GM12873 (cell line): ENCODE measurements at regions not wholly inside any gene's neighbourhood (a gene's known extent, or its start where the extent isn't known, plus 50 kb on each side); places are given as distances from the start of the nearest gene placed in this dataset.

ENCODE experiments used
- TF ChIP-seq, protein P1 (sequence below): IDR thresholded peaks from 2 replicates; pipeline ENCODE4 v1.5.1; 2012; ENCODE audit warnings: low read depth, mild to moderate bottlenecking, moderate library complexity, low read length, control low read depth; ENCODE audit not compliant: insufficient read depth; ENCODE audit errors: missing control alignments

DNA sequence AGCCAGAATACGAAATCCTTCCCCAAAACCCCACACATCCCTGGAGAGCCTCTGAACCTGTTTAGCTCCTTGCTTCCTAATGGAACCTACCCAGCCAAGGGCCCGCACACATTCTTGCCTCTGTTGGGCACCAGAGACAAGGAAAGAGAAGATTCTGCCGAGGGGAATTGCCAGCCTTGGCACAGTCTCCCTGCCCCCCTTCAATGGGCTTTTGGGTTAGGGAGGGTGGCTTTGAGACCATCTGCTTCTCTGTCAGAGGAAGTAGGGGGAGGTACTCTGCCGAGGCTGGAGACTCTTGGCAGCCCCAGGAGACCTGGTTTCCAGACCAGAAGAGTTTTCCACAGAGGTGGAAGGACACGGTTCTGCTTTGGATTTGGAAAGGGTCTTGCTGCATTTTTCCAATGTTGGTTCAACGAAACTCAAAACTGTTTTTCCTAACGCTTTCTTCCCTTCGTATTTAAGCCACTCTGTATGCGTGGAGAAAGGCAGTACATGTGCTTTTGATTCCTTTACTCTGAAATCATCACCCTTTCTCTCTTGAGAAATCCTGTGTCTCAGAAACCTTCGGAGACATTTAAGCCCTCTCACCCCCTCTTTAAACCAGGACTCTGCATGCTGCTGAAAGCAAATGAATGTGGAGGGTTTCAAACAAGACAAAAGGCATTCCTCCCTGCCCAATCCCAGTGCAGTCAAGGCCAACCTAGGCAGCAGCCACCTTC is 78.8 kb upstream of the PRR23C start:
- TF ChIP-seq, protein P1, sequence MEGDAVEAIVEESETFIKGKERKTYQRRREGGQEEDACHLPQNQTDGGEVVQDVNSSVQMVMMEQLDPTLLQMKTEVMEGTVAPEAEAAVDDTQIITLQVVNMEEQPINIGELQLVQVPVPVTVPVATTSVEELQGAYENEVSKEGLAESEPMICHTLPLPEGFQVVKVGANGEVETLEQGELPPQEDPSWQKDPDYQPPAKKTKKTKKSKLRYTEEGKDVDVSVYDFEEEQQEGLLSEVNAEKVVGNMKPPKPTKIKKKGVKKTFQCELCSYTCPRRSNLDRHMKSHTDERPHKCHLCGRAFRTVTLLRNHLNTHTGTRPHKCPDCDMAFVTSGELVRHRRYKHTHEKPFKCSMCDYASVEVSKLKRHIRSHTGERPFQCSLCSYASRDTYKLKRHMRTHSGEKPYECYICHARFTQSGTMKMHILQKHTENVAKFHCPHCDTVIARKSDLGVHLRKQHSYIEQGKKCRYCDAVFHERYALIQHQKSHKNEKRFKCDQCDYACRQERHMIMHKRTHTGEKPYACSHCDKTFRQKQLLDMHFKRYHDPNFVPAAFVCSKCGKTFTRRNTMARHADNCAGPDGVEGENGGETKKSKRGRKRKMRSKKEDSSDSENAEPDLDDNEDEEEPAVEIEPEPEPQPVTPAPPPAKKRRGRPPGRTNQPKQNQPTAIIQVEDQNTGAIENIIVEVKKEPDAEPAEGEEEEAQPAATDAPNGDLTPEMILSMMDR = no peak

DNA sequence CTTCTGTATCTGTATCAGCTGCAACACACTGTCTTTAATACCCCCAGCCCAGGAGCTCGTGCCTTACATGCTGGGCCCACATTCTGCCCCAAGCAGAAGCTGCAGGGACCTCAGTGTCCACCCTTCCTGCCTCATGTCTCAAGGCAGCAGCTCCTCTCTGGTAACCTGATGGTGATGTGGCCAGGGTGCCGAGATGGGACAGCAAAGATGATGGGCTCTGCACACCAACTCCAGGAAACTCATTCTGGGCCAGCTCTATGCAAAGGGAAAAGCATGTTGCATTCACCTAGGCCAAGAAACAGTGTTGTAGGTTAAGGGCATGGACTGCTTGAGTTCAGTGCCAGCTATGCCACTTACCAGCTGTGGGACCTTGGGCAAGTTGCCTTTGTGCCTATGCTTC is 79.5 kb upstream of the PRR23C start:
- TF ChIP-seq, protein P1 = no peak

DNA sequence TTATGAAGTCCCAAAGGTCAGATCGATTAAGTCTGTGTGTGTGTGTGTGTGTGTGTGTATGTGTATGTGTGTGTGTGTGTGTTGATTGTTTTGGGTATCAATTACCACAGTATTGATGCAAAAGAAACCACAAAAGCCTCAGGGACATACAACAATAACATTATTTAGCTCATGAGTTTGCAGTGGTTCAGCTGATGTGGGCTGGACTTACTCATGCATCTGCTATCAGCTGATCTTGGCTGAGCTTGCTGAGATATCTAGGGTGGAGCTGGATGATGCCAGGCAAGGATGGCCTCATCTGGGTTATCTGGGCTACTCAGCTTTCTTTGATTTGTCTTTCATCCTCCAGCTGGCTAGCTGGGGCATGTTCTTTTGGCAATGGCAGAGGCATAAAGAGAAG is 82.4 kb upstream of the PRR23C start:
- TF ChIP-seq, protein P1 = no peak

DNA sequence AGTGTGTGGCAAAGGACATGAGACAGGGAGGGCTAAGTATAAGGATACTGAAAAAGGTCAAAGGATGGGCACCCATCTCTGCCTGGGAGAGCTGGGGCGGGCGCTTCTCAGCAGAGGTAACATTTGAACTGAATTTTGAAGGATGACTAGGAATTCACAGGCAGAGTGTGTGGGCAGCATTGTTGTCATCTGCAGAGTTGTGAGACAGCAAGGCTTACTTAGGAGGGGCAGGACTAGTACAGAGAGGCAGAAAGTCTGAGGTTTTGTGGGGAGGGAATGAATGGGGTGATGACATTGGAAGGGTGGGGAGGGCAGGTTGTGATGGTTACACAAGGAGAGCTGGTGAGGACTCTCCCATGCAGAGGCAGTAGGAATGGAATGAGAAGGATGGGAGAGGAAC is 84.1 kb upstream of the PRR23C start:
- TF ChIP-seq, protein P1 = no peak

DNA sequence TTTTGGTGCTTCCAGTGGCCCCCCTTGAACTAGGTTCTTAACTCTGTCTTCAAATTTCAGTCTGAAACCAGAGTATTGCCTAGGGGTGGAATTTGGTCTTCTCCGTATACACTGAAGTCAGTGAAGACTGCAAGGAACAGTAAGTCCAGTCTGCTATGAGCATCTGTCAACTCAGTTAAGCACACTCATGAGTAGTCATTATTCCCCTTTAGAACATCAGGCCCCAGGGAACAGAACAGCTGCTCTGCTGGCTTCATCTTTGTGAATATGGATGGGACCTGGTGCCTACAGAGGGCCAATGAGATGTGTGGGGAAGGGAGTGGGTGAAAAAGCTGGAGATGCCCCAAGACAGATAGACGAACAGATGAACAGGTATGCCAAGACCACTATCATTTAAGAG is 85.2 kb upstream of the PRR23C start:
- TF ChIP-seq, protein P1 = no peak

DNA sequence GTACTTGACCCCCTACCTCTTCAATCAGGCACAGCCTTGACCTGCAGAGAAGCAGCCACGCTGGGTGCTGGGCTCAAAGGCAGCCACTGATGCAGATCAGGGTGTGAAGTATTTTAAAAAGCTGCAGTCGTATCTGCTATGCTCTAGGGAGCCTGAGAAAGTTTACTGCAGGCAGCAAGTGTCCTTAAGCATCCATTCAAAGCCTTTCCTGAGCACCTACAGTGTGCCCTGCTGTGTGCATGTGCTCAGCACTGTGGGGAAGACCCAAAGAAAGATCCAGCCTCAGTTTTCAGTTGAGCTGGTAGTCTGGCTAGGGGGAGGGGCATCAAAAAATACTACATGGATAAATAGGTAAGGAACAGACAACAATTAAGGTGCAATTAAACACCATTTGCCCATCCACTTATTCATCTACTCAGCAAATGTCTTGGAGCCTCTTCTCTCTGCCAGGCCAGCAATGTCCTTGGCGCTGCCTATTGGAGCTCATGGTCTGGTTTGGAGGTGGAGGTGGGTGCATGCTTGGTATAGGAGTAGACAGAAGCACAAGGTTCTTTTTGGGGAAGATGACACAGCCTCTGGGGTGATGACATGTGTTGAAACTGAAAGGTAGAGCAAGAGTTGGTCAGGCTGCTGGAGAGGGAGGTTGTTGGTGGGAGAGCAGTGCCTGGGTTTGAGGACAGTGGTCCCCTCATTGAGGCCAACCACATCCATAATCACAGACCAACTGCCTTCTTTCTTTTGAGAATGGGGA is 85.9 kb upstream of the PRR23C start:
- TF ChIP-seq, protein P1 = no peak

DNA sequence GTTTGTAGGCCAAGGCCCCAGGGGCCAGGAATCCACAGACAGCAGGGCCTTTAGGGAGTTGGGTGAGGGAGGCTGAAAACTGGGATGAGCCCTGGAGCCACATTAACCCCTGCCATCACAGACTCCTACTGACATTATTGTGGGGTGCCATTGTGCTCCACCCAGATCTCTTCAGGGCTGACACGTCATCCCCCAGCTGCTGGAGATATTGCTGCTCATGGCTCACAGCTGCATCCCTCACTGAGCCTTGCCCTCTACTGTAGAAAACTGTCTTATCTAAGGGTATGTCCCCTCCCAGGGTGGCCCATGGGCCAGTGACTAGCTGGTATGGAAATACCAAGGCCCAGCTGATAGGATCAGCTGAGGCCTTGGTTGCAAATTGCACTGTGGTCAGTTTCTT is 87.3 kb upstream of the PRR23C start:
- TF ChIP-seq, protein P1 = no peak
